Suprapubic skin (tissue), 4 donors: ENCODE measurements at regions not wholly inside any gene's neighbourhood (a gene's known extent, or its start where the extent isn't known, plus 50 kb on each side); places are given as distances from the start of the nearest gene placed in this dataset.

Source experiments
- DNase-seq, 2 donors: peaks; one replicate each; pipeline ENCODE4 v3.0.0-alpha.2; 2019; ENCODE audit warnings: low spot score in 2 of 2
- H3K27ac ChIP-seq: fragments of 200-600 bp; sonication (generic); one replicate; pipeline ENCODE4 v1.5.1; 2019
- H3K27me3 ChIP-seq: fragments of 200-600 bp; sonication (generic); one replicate; pipeline ENCODE4 v1.5.1; 2019
- H3K36me3 ChIP-seq: fragments of 200-600 bp; sonication (generic); one replicate; pipeline ENCODE4 v1.5.1; 2019
- H3K4me1 ChIP-seq: fragments of 200-600 bp; sonication (generic); one replicate; pipeline ENCODE4 v1.5.1; 2019
- H3K4me3 ChIP-seq: fragments of 200-600 bp; sonication (generic); one replicate; pipeline ENCODE4 v1.5.1; 2019; ENCODE audit warnings: mild to moderate bottlenecking
- H3K9me3 ChIP-seq: fragments of 200-600 bp; sonication (generic); one replicate; pipeline ENCODE4 v1.5.1; 2019
- EP300 ChIP-seq: sonication (generic); formaldehyde crosslinking; IDR thresholded peaks from one replicate; pipeline ENCODE4 v1.6.1; 2017; ENCODE audit warnings: antibody characterized with exemption
- POLR2A ChIP-seq, 2 donors: fragments of 450-650 bp; IDR thresholded peaks; one replicate each; pipeline ENCODE4 v1.6.1; 2017; ENCODE audit warnings: antibody characterized with exemption in 2 of 2, mild to moderate bottlenecking in 2 of 2, moderate library complexity in 2 of 2
- POLR2AphosphoS5 ChIP-seq, 3 donors: sonication (generic); formaldehyde crosslinking; IDR thresholded peaks; one replicate each; pipeline ENCODE4 v1.6.1; 2017; ENCODE audit warnings: antibody characterized with exemption in 3 of 3
- WGBS: methylation state at CpG from one replicate; pipeline ENCODE4 v1.1.5; 2018; 5-methylcytosine and 5-hydroxymethylcytosine counted together
- TF ChIP-seq, protein P1 (sequence below), 2 donors: fragments of 200-600 bp in 1 of 2; fragments of 450-650 bp in 1 of 2; sonication (generic) in 1 of 2; IDR thresholded peaks; one replicate each; pipeline ENCODE4 v1.5.1; 2016 to 2019; ENCODE audit warnings: antibody characterized with exemption in 2 of 2, mild to moderate bottlenecking in 1 of 2, moderate library complexity in 1 of 2

DNA sequence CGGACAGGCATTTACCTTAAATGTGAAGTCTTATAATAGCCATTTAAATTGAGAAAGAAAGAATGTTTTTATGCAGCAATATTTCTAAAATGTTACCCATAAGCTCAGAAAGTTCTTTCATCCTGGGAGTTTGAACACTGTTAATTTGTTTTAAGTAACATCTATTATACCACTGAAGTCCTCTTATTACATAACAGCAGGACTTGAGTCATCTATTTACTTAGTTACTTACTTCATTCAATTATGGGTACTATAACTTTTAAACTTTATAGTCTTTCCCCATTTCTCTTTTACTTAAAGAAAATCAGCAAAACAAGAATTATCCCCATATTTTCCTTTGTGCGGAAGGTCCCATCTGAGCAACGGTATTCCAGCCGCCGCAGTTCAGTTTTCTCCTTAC is 473.1 kb downstream of the ETNK1 start:
- H3K4me3 ChIP-seq: no peak overlapping the region
- no peaks in the 10 kb centered on the region for H3K36me3 ChIP-seq
- no peak overlapping the region for H3K27ac ChIP-seq
- H3K9me3 ChIP-seq: no peaks in the 10 kb centered on the region
- TF ChIP-seq POLR2A (IDR thresholded peaks at IDR 0.05): no peak
- no peak for TF ChIP-seq EP300
- TF ChIP-seq, protein P1, sequence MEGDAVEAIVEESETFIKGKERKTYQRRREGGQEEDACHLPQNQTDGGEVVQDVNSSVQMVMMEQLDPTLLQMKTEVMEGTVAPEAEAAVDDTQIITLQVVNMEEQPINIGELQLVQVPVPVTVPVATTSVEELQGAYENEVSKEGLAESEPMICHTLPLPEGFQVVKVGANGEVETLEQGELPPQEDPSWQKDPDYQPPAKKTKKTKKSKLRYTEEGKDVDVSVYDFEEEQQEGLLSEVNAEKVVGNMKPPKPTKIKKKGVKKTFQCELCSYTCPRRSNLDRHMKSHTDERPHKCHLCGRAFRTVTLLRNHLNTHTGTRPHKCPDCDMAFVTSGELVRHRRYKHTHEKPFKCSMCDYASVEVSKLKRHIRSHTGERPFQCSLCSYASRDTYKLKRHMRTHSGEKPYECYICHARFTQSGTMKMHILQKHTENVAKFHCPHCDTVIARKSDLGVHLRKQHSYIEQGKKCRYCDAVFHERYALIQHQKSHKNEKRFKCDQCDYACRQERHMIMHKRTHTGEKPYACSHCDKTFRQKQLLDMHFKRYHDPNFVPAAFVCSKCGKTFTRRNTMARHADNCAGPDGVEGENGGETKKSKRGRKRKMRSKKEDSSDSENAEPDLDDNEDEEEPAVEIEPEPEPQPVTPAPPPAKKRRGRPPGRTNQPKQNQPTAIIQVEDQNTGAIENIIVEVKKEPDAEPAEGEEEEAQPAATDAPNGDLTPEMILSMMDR (IDR thresholded peaks at IDR 0.05): no peak
- no peak for TF ChIP-seq POLR2AphosphoS5 (IDR thresholded peaks at IDR 0.05)
- DNase-seq: no peak
- no peaks in the 10 kb centered on the region for H3K4me1 ChIP-seq
- H3K27me3 ChIP-seq: no peaks in the 10 kb centered on the region
- 89% methylated on average over 5 of the region's 5 CpGs for WGBS

DNA sequence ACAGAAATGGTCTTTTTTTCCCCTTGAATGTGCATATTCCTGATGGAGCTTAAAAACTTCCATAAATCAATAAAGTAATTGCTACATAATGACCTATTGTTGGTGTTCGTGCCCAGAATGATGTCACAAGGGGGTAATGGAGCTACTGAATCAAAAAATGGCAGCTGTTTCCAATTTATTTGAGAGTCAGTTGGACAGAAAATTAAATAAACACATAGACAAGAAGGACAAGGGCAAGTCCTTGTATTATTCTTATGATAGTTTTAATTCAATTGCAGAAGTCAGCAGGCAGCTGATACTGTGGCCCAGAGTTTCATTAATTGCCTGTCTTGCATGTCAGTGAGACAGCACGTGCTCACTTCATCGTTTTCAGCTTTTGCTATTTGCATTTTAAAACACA is 473.5 kb downstream of the ETNK1 start:
- no peak overlapping the region for H3K4me3 ChIP-seq
- H3K36me3 ChIP-seq: no peaks in the 10 kb centered on the region
- WGBS: 39% methylated on average over 3 of the region's 3 CpGs
- no peaks in the 10 kb centered on the region for H3K27me3 ChIP-seq
- H3K4me1 ChIP-seq: no peaks in the 10 kb centered on the region
- H3K27ac ChIP-seq: no peak overlapping the region
- TF ChIP-seq EP300 (no peak), POLR2A (IDR thresholded peaks at IDR 0.05) (no peak), POLR2AphosphoS5 (IDR thresholded peaks at IDR 0.05) (no peak)
- TF ChIP-seq, protein P1 (IDR thresholded peaks at IDR 0.05): no peak
- no peaks in the 10 kb centered on the region for H3K9me3 ChIP-seq
- no peak for DNase-seq

DNA sequence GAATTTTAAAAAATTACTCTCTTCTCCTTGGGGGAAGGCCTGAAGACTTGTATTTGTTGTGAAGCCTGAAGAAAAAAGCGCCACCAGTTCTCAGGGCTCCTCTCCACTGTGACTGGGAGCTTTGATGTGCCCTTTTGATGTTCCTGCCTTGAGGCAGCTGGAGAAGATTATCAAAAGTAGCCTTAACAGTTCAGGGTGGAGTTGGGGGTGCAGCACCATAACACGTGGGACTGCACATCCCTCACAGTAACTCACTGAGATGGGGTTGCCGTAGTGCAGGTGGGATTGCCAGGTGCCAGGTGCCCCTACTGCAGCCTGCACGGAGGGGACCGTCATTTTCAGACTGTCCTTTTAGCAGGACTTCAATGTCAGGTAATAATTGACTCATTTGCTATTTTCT is 474.1 kb downstream of the ETNK1 start:
- 54% methylated on average over 5 of the region's 5 CpGs for WGBS
- no peaks in the 10 kb centered on the region for H3K36me3 ChIP-seq
- no peak overlapping the region for H3K4me3 ChIP-seq
- H3K27ac ChIP-seq: no peak overlapping the region
- H3K9me3 ChIP-seq: no peaks in the 10 kb centered on the region
- no peak for DNase-seq
- no peaks in the 10 kb centered on the region for H3K27me3 ChIP-seq
- TF ChIP-seq POLR2A (IDR thresholded peaks at IDR 0.05) (no peak), POLR2AphosphoS5 (IDR thresholded peaks at IDR 0.05) (no peak), EP300 (no peak)
- TF ChIP-seq, protein P1 (IDR thresholded peaks at IDR 0.05): no peak
- H3K4me1 ChIP-seq: no peaks in the 10 kb centered on the region

DNA sequence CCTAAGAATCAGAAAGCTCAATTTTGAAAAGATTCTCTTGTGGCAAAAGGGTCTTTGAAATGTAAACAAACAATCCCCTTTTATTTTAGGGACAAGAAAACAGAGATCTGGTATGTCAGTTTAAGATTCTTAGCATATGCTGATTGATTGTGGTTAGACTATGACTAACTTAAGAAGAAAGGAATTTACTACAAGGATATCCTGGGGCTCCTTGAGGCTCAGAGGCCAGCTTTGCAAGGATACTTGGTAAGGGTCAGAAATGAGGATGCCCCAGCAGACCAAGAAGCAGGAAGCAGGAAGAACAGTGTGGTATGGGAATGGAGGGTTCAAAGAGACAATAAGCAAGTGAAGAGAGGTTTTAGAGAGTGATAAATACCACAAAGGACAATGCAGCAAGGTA is 474.6 kb downstream of the ETNK1 start:
- H3K4me3 ChIP-seq: no peak overlapping the region

DNA sequence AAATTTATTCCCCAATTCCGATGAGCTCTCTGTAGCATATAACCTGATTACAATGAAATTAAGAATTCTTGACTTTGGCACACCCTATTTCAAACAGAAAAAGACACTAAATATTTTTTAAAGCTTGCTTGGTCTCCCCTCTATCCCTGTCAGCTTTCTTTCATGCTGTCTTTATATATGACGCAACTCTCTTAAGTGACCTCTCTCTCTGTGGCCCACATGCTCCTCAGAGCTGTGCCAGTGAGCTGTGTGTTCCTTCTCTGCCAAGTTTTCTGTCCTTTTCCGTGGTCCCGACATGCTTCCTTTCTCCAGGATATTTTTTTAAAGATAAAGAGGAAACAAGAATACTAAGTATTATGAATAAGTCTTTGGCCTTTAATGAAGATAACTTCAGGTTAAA is 484.0 kb downstream of the ETNK1 start:
- no peaks in the 10 kb centered on the region for H3K9me3 ChIP-seq
- TF ChIP-seq EP300 (no peak), POLR2A (IDR thresholded peaks at IDR 0.05) (no peak), POLR2AphosphoS5 (IDR thresholded peaks at IDR 0.05) (no peak)
- TF ChIP-seq, protein P1 (IDR thresholded peaks at IDR 0.05): no peak
- no peaks in the 10 kb centered on the region for H3K4me1 ChIP-seq
- no peaks in the 10 kb centered on the region for H3K27me3 ChIP-seq
- no peak for DNase-seq
- H3K36me3 ChIP-seq: no peaks in the 10 kb centered on the region
- H3K4me3 ChIP-seq: no peak overlapping the region
- no peak overlapping the region for H3K27ac ChIP-seq
- WGBS: 52% methylated on average over 4 of the region's 4 CpGs

More for the DNA sequence above, 474.6 kb downstream of the ETNK1 start:
- no peak overlapping the region for H3K27ac ChIP-seq
- H3K36me3 ChIP-seq: no peaks in the 10 kb centered on the region
- no peaks in the 10 kb centered on the region for H3K27me3 ChIP-seq
- no peak for DNase-seq
- TF ChIP-seq POLR2A (IDR thresholded peaks at IDR 0.05): no peak
- no peak for TF ChIP-seq EP300
- TF ChIP-seq POLR2AphosphoS5 (IDR thresholded peaks at IDR 0.05): no peak
- TF ChIP-seq, protein P1 (IDR thresholded peaks at IDR 0.05): no peak
- no peaks in the 10 kb centered on the region for H3K9me3 ChIP-seq
- no peaks in the 10 kb centered on the region for H3K4me1 ChIP-seq
